Right lung (tissue), 2 donors: ENCODE measurements at regions not wholly inside any gene's neighbourhood (a gene's known extent, or its start where the extent isn't known, plus 50 kb on each side); places are given as distances from the start of the nearest gene placed in this dataset.
A peak's percentile ranks its signal among the peaks of the same experiment; 100 is the strongest.

Experiments used
- DNase-seq, 2 donors: peaks; one replicate each; pipeline ENCODE4 v3.0.0-alpha.2; 2013

DNA sequence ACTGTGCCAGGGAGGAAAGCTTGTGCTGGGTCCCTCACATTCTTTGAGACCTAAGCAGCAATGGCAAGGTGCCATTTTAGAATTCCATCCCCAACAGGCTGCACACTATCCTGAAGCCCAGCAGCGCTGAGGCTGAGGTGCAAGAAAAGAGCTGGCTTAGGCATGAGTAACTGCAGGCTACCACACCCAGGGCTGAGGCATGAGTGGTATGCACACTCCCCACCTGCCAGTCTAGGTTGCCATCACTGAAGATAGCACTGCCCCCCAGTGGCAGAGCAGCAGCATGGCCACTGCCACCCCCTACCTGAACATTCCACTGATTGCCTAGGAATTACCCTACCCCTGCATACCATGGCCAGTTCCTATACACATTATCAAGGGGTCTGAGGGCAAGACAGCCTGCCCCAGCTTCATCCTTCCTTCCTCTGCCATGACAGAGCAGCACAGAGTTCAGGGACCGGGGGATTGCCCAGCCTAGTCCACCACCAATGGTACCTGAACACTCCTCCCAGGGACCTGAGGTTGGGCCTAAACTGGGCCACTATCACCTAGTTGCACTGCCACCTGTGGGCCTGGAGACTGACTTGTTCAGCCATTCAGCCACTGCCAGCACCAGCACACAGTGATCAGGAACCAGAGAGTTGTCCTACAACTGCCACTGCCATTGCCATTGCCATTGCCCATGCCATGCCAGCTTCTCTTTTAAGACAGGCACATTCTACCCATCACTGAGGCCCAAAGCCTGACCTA, 129.8 kb downstream of the SATB1 start:
- peak in 1 of 2 donors; percentile 2 for DNase-seq

DNA sequence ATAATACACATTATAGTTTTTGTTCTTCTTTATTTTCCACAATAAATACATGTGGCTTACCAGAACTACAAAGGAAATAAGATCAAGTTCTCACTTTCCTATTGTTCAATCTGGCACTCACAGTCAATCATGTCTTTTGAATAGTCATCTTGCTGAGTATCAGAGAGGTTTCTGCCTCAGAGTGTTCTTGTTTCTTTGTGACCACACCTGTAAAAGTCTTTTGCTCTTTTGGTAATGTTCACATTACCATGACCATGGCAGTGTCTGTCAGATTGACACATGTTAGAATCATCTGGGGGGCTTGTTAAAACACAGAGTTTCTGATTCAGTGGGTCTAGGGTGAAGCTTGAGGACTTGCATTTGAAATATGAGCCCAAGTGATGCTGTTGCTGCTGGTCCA, 135.0 kb downstream of the SATB1 start:
- no peak for DNase-seq

DNA sequence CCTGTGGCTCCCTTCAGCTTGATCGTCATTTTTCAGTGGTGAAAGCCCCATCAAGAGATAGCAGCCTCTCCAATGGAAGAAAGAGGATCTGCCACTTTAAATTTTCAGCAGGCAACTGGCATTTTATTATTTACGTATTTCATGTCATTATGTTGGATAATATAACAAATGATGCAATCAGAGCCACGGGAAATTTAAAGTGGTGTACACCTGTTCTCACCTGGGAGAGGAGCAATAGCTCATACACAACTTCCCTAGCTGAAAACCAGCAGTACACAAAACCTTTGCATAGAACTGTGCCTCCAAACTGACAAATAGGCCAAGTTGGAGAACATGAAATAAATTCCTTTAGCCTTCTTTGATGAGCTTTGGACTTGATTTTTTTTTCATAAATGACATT, 136.9 kb downstream of the SATB1 start:
- no peak for DNase-seq

DNA sequence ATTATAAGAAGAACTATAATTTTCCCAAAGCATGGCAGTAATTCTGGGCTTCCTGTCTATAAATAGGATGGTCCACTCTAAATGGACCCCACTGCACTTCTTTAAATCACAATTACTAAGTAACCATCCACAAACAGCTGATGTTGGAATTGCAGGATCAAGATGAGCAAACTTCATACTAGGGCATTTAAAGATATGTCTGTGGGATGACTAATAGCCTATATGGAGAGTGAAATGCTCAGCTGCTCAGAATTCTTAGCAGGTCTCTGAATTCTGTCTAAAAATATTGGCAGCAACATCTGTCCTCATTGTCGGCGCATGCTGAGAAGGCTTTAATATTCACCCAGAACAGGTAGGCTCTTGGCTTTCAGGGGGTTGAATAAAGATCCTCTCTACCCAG, 140.4 kb downstream of the SATB1 start:
- no peak for DNase-seq

DNA sequence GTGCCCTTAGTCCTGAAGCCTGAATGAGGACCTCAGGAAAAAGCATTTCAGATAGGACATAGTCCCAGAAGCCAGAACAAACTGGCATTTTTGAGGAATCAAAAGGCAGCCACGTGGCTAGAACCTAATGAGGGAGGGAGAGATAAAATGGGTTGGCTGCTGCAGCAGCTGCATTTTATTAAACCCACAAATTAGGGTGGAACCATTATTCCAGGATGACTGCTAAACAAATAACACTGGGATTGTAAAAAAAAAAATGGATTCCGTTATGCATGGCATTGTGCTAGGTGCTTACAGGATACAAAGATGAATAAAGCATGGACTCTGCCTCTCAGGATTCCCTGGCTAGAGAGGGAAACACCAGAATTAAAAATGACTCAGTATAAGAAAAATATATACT, 141.5 kb downstream of the SATB1 start:
- no peak for DNase-seq

DNA sequence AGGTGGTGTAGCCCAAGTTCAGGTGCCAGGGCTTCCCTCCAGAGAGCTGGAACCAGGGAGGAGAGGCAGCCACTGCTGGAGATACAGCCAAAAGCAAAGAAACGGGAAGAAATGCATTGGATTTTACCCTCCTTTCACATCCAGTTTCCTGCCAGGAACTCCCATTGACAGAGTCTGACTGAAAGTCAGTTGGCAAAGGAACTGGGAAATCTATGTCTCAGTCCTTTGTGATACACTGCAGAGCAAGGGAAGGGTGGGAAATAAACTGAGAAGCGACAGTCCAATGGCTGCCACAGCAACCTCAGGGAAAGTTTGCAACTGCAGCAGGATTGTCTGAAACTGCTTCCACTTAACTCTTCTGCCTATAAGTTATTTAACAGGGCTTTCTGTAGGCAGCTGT, 142.6 kb downstream of the SATB1 start:
- DNase-seq, result no peak

DNA sequence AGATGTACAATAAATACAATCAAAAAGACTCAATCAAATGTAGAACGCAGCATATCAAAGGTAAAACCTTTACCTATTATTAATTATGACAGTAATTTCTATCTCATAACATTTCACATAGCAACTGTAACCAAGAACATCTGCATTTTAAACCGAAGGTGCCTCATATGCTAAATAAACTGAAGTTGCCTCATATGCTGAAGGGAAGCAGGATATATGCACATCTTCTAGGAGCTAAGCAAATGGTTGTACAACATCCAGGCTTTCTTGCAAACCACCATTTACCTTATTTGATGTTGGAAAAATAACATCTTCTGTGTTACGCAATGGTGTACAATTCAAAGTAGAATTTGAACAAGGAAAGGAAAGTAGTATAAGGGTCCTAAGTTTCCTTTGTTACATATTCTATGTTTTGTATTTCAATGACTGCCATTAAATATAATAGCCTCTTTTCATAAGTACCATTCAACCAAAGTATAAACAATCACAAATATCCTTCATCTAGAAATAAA, 145.9 kb downstream of the SATB1 start:
- no peak for DNase-seq

DNA sequence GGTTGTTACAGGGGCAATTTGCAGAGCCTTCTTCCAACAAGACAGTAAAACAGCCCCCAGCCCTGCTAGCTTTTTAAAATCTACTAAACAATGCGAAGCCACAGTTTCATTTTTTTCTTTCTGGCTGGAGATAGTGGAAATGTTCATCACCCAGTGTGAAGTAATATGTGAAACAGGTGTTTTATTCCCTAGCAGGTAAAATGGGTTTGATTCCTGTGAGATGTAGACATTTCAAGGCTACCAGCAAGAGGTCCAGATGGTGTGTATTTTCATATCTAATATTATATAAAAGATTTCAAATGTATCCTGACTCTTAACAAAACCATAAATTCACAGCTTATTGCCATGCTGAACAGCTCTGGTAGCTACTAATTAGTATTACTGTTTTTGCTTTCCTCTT, 160.3 kb downstream of the SATB1 start:
- DNase-seq, result no peak

DNA sequence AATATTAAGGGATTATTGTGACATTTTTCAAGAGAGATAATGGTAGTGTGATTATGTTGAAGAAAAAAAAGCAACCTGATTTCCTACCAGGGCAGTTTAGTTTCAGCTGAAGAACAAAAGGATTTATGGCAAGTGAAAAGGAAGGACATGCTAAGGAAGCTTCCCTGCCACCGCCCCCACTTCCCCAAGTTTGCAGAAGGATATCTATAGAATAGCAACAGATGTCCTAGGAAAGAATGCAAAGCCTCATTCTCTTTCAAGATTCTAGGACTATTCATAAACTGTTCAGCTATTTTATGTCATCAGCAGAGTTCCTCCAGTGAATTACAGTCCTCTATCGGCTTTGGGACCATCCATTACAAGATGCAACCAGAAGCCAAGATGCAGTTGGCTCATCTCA, 160.8 kb downstream of the SATB1 start:
- DNase-seq, result no peak

DNA sequence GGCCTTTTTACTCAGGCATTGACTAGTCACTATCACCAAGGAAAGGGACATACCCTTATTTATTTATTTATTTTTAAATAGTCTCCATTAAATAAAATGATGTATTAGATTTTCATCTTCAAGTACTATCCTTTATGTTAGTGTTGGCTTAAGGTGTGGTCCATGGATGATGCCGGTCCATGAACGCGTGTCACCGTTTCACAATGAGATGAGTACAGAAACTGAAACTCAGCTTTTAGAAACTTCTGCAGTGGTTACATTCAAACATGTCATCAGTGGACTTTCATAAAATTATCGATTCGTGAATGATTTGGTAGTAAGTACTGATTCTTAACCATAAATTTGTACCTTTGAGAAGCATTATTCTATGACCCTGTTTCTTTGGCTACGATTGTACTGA, 166.6 kb downstream of the SATB1 start:
- no peak for DNase-seq

DNA sequence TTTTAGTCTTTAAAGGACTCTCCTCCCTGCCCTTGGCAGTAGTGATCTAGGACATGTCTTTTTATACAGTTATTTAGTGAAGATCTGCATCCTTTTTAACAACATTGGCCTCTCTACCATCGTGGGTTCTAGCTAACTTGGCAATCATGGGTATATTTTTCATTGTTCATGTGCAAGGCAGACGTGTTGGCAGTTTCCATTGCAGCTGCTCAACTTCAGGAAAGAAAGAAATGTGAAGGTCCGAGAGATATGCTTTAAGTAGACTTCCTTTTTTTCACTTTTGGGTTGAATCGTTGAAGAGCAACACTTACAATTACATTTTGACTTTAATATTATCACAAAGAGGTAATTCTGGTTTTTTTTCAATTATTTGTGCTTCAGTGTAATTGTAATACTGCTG, 172.6 kb downstream of the SATB1 start:
- DNase-seq, result no peak

DNA sequence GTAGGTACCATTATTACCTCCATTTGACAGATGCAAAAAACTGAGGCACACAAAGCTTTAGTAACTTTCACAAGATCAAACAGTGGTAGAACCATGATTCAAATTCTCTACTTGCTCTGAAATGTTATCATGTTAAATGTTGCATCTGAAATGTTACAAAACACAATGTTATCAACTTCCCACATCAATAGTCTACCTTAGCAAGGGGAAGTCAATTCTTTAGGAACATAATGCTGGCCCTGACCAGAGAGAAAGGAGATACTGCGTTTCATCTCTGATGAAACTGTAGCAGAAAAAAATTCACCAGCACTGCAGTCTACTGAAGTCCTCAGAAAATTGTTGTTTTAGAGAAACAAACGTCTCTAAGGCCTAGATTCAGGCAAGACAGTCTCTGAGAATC, 174.1 kb downstream of the SATB1 start:
- no peak for DNase-seq

DNA sequence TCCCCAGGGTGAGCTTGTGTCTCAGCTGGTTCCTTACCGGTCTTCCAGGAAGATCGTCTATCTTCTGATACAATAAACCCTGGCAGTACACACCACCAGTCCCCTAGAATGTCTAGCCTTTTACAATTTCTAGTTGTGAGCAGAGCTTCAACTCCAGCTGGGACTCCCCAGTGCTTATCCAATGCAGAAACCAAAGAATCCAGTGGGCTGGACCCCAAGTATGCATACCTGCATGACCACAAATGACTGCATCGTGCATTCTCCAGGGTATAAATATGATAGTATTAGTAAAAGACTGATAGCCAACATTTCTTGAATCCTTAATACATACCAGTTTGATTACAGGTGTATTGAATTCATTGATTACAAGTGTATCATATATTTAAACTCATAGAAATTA, 176.0 kb downstream of the SATB1 start:
- DNase-seq, result no peak

DNA sequence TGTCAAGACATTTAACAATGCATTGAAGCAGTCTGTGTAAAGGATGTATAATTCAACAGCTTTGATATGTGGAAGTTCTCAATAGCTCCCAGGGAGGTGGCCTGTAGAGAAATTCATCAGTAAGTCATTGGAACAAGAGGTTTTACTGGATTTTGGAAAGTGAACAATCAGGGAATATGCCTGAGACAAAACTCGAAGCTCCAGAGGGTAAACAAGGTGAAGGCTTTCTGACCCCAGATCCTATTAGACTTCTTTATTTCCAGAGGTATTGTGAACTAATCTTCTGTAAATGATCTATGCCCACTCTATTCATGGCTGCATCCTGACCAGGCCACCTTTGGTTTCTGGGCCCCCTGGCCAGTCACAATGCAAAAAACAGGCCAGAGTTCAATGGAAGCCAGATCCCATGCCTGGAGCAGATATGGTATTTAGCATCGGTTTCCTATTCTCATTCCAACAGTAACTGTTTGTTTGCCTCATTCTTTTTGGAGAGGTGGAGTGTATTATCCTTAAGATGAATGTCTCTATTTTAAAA, 177.3 kb downstream of the SATB1 start:
- no peak for DNase-seq

DNA sequence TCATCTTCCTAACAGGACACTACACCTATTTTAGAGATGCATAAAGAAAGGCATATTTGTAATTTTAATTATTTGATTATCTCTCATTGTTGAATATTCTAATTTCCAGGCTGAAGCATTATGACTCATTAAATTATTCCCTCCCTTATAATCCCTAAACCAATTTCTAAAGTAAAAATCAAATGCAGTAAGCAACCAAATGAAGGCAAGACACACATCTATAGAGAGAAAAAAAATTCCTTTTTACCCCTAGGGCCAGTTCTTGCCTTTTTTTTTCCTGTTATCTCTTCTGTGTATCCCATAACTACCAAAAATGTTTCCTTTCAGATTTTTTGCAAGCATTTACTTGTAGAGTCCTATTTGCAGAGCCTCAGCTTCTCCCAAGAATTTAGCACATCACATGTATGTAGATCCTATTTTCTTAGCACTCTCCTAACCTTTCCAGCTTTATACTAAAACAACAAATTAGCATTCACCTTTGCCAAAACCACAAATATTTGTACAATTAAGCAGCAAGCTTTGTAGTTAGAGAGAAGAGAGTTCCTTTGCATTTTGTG, 177.9 kb downstream of the SATB1 start:
- DNase-seq, result no peak

DNA sequence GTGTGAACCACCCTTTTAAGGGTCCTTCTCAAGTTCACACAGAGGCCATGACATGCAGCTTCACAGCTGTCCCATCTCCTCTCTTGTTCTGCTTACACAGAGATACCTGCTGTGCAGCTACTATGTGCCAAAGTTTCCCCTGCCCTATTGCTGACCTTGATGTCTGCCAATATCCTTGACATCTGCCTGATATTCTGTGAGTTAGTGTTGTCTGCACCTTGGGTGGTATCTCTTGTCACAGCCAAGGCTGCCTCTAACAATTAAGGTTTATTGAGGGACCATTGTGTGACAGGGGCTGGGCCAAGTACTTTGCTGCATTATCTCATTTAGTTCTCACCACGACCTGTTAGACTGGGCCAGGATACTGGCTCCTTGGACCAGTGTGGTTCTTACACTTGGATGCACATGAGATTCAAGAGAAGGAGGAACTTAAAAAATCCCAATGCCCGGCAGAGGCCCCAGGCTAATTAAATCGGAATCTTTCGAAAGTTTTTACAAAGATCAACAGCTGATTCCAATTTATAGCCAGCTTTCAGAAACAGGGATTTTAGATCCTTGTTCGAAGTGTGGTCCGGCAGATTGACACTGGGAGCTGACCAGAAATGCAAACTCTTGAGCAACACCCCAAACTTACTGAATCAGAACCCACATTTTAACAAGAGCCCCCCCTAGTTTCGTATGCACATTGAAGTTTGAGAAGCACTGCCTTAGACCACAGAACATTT, 178.6 kb downstream of the SATB1 start:
- DNase-seq, result no peak

DNA sequence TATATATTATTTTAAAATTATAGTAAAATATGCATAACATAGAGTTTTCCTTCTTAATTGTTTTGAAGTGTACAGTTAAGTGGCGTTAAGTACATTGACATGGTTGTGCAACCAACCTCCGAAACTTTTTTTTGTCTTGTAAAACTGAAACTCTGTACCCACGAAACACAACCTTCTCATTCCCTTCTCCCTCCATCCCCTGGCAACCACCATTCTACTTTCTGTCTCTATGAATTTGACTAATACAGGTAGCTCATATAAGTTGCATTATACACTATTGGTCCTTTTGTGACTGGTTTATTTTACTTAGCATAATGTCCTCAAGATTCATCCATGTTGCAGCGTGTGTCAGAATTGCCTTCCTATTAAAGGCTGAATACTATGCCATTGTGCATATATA, 179.4 kb downstream of the SATB1 start:
- DNase-seq, result no peak

DNA sequence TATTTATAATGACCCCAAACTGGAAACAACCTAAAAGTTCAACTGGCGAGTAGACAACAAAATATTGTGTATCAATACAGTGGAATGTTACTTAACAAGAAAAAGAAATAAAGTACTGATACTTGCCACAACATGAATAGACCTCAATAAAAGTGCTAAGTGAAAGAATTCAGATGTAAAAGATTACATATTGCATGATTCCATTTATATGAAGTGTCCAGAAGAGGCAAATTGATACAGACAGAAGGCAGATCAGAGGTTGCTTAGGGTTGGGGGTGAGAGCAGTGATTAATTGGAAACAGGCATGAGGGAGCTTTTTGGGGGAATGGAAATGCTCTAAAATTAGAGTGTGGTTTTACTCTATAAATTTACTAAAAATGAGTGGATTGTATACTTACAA, 183.3 kb downstream of the SATB1 start:
- DNase-seq, result no peak

DNA sequence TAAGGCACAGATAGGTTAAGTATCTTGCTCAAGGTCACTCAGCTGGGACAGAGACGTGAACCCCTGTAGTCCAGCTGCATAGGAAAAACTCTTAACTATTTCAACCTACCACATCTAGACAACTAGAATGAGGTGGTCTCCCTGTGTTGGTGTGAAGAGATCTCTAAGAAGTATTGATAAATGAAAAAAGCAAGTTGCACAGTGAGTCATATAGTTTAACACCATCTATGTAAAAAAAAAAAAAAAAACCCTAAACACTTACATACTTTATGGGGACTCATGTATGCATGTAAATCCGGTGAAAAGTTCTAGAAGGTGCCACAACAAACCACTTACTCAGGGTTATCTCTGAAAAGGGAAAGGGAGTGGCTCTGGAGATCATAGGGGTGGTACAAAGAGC, 185.5 kb downstream of the SATB1 start:
- DNase-seq, result no peak

DNA sequence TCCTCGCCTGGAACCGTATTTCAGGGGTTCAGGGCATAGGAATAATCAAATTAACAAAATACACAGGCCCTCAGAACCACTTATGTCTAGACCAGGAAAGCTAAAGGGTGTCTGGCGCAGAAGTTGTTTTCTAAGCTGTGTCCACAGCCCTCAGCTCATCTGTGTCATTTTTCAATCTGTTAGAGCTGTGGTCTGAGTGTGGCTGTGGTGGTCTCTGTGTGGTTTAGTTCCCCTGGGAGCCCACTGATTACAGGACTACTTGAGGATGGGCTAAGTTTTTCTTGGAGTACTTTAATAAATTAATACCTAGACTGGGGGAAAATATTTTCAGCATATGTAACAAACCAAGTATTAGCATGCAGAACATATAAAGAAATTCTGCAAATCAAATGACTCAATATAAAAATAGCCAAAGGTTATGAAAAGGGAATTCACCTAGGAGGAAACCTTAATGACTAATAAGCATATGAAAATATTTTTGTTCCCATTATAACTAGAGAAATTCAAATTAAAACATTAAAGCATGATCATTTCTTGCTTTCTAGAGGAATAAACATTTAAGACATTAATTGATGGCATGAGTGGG, 186.3 kb downstream of the SATB1 start:
- no peak for DNase-seq

DNA sequence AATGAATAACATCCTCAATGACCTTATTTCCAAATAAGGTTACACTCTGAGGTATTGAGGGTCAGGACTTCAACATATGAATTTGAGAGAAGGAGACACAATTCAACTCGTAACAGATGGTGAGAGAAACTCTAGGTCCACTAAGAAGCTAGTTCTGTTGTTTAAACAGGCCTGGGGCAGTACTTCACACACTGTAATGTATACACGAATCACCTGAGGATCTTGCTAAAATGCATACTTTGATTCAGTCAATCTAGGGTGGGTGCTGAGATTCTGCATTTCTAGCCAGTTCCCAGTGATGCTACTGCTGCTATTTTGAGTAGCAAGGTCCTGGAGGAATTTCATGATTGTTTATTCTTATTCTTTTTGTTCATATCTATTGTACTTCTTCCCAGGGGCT, 186.8 kb downstream of the SATB1 start:
- no peak for DNase-seq

DNA sequence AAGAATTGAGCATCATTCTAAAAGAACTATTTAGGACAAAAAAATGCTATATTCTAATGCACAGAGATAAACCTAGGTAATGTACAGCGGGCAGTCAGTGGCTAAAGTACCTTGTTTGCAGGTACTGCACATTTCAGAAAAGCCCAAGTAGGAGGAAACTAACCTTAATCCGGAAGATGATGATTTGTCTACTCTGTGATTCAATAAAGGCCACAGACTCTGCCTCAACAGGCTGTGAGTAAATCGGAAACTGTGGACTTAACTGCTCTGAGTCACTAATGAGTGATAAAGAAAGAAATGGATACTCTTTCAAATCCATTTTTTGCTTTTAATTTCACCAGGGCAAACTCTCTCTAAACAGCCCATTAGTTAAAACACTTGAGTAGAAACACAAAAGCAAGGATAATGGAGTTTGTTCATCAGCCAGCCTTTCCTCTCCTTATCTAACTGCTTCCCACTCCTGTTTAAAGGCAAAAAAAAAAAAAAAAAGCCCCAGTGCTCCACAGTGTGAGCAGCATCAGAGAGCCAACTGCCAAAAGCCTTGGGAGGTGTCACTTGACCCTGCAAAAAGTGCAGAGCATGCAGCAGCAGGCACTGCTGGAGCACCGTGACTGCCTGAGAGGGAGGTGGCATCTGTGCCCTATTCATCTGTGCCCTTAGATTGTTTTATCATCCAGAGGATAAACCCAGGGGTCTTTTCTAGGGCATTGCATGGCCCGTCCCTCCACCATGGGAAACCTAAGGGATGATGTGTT, 187.7 kb downstream of the SATB1 start:
- DNase-seq, result no peak
